ENCODE measurements at regions not wholly inside any gene's neighbourhood (a gene's known extent, or its start where the extent isn't known, plus 50 kb on each side); places are given as distances from the start of the nearest gene placed in this dataset.

- peaks cover 2% of the 10 kb centered on the region for H3K36me3 Mint-ChIP-seq (ENCODE audit: low read depth)
- H3K27me3 Mint-ChIP-seq (ENCODE audit: low read depth) = no peaks in the 10 kb centered on the region
- DNase-seq (ENCODE audit: low spot score) = no peak
Observed at GRCh38 chr13:37490176-37490779, 108.3 kb downstream of the POSTN start.

GRCh38 chr13:37488726-37489125, 109.8 kb downstream of the POSTN start:
- peaks cover 90% of the 10 kb centered on the region for H3K4me1 Mint-ChIP-seq (ENCODE audit: low read depth)
- peaks cover 2% of the 10 kb centered on the region for H3K36me3 Mint-ChIP-seq (ENCODE audit: low read depth)
- peak overlapping the region; percentile 83 for H3K27ac Mint-ChIP-seq (ENCODE audit: unreplicated experiment)
- no peak overlapping the region for H3K4me3 Mint-ChIP-seq (ENCODE audit: unreplicated experiment)
- no peaks in the 10 kb centered on the region for H3K27me3 Mint-ChIP-seq (ENCODE audit: low read depth)
- TF ChIP-seq CTCF (IDR thresholded peaks at IDR 0.05) = no peak
- H3K9me3 Mint-ChIP-seq (ENCODE audit: low read depth) = peaks cover 7% of the 10 kb centered on the region
- no peak for DNase-seq (ENCODE audit: low spot score)

More at GRCh38 chr13:37490176-37490779, 108.3 kb downstream of the POSTN start:
- H3K4me1 Mint-ChIP-seq (ENCODE audit: low read depth) = peaks cover 96% of the 10 kb centered on the region
- H3K27ac Mint-ChIP-seq (ENCODE audit: unreplicated experiment) = peak overlapping the region; percentile 81
- no peak overlapping the region for H3K4me3 Mint-ChIP-seq (ENCODE audit: unreplicated experiment)
- H3K9me3 Mint-ChIP-seq (ENCODE audit: low read depth) = peaks cover 9% of the 10 kb centered on the region
- no peak for TF ChIP-seq CTCF (IDR thresholded peaks at IDR 0.05)

GRCh38 chr13:37486171-37486681, 112.3 kb downstream of the POSTN start:
- Mint-ChIP-seq H3K9me3 (ENCODE audit: low read depth) (peaks cover 7% of the 10 kb centered on the region), H3K27ac (ENCODE audit: unreplicated experiment) (peak overlapping the region; percentile 3), H3K27me3 (ENCODE audit: low read depth) (no peaks in the 10 kb centered on the region), H3K4me3 (ENCODE audit: unreplicated experiment) (no peak overlapping the region), H3K36me3 (ENCODE audit: low read depth) (peaks cover 2% of the 10 kb centered on the region), H3K4me1 (ENCODE audit: low read depth) (peaks cover 86% of the 10 kb centered on the region)
- DNase-seq (ENCODE audit: low spot score) = no peak
- no peak for TF ChIP-seq CTCF (IDR thresholded peaks at IDR 0.05)

- no peaks in the 10 kb centered on the region for H3K27me3 Mint-ChIP-seq (ENCODE audit: low read depth)
- H3K27ac Mint-ChIP-seq (ENCODE audit: unreplicated experiment) = peak overlapping the region; percentile 10
Observed at GRCh38 chr13:37485756-37486155, 112.8 kb downstream of the POSTN start.

GRCh38 chr13:37484056-37484455, 114.5 kb downstream of the POSTN start:
- Mint-ChIP-seq H3K4me3 (ENCODE audit: unreplicated experiment) (no peak overlapping the region), H3K9me3 (ENCODE audit: low read depth) (peaks cover 7% of the 10 kb centered on the region), H3K36me3 (ENCODE audit: low read depth) (peaks cover 2% of the 10 kb centered on the region), H3K27me3 (ENCODE audit: low read depth) (no peaks in the 10 kb centered on the region), H3K27ac (ENCODE audit: unreplicated experiment) (peak overlapping the region; percentile 42), H3K4me1 (ENCODE audit: low read depth) (peaks cover 88% of the 10 kb centered on the region)
- no peak for TF ChIP-seq CTCF (IDR thresholded peaks at IDR 0.05)
- no peak for DNase-seq (ENCODE audit: low spot score)

More at GRCh38 chr13:37485756-37486155, 112.8 kb downstream of the POSTN start:
- Mint-ChIP-seq H3K9me3 (ENCODE audit: low read depth) (peaks cover 7% of the 10 kb centered on the region), H3K36me3 (ENCODE audit: low read depth) (peaks cover 2% of the 10 kb centered on the region), H3K4me3 (ENCODE audit: unreplicated experiment) (no peak overlapping the region), H3K4me1 (ENCODE audit: low read depth) (peaks cover 86% of the 10 kb centered on the region)
- no peak for TF ChIP-seq CTCF (IDR thresholded peaks at IDR 0.05)
- no peak for DNase-seq (ENCODE audit: low spot score)
